Epithelial cell of esophagus (primary cell): ENCODE measurements at regions not wholly inside any gene's neighbourhood (a gene's known extent, or its start where the extent isn't known, plus 50 kb on each side); places are given as distances from the start of the nearest gene placed in this dataset.
A peak's percentile ranks its signal among the peaks of the same experiment; 100 is the strongest.
"Not testable (repeated sequence)": the region's sequence is repeated elsewhere in the genome, so short reads cannot be mapped to it uniquely, and the experiment has no call there.

Experiments used
- DNase-seq: peaks from one replicate; pipeline ENCODE4 v3.0.0; 2010; ENCODE audit warnings: low read depth
- H3K4me3 ChIP-seq: 2 replicates; pipeline ENCODE4 v1.5.1; 2011; ENCODE audit warnings: mild to moderate bottlenecking, low read length, control low read depth
- CTCF ChIP-seq: IDR thresholded peaks from 2 replicates; pipeline ENCODE4 v1.5.1; 2011; ENCODE audit warnings: low read depth, mild to moderate bottlenecking, low read length, control low read depth, inconsistent platforms; ENCODE audit not compliant: insufficient read depth; ENCODE audit errors: missing control alignments

- DNase-seq: peak; percentile 27
- H3K4me3 ChIP-seq: no peak overlapping the region
- no peak for TF ChIP-seq CTCF
Observed at GRCh38 chr10:121268863-121269432, 329.3 kb downstream of the FGFR2 start.

- TF ChIP-seq CTCF: no peak
Observed at GRCh38 chr10:121270906-121271305, 327.3 kb downstream of the FGFR2 start.

GRCh38 chr10:121276046-121276445 is 322.2 kb downstream of the FGFR2 start:
- TF ChIP-seq CTCF: no peak
- DNase-seq: no peak
- H3K4me3 ChIP-seq: no peak overlapping the region

More at GRCh38 chr10:121270906-121271305, 327.3 kb downstream of the FGFR2 start:
- no peak for DNase-seq
- no peak overlapping the region for H3K4me3 ChIP-seq

GRCh38 chr10:121276822-121277221 is 321.4 kb downstream of the FGFR2 start:
- no peak overlapping the region for H3K4me3 ChIP-seq
- no peak for DNase-seq
- TF ChIP-seq CTCF: no peak

GRCh38 chr10:121278386-121278785 is 319.9 kb downstream of the FGFR2 start:
- not testable (repeated sequence) for DNase-seq, H3K4me3 ChIP-seq

GRCh38 chr10:121281576-121281975 is 316.7 kb downstream of the FGFR2 start:
- TF ChIP-seq CTCF: no peak
- no peak overlapping the region for H3K4me3 ChIP-seq
- peak; percentile 71 for DNase-seq

GRCh38 chr10:121282264-121282663 is 316.0 kb downstream of the FGFR2 start:
- DNase-seq: peak; percentile 62
- no peak overlapping the region for H3K4me3 ChIP-seq
- no peak for TF ChIP-seq CTCF
